Esophagus muscularis mucosa (tissue), 4 donors: ENCODE measurements at regions not wholly inside any gene's neighbourhood (a gene's known extent, or its start where the extent isn't known, plus 50 kb on each side); places are given as distances from the start of the nearest gene placed in this dataset.

Experiments used
- DNase-seq: peaks from one replicate; pipeline ENCODE4 v3.0.0-alpha.2; 2017; ENCODE audit errors: extremely low spot score
- H3K27ac ChIP-seq, 4 donors: fragments of 200-600 bp; sonication (generic); replicated peaks in 1 of 4; 1 replicate in 3 of 4; 2 replicates in 1 of 4; pipeline ENCODE4 v1.5.1; 2016 to 2019; ENCODE audit warnings: mild to moderate bottlenecking in 1 of 4
- H3K27me3 ChIP-seq, 4 donors: fragments of 200-600 bp; sonication (generic); one replicate each; pipeline versions ENCODE4 v1.5.1 to v1.6.0; 2016 to 2019
- H3K36me3 ChIP-seq, 4 donors: fragments of 200-600 bp; sonication (generic); one replicate each; pipeline ENCODE4 v1.5.1; 2016 to 2019
- H3K4me1 ChIP-seq, 4 donors: fragments of 200-600 bp; sonication (generic); one replicate each; pipeline ENCODE4 v1.5.1; 2016 to 2019
- H3K4me3 ChIP-seq, 4 donors: fragments of 200-600 bp; sonication (generic); 1 replicate in 2 of 4; 2 replicates in 2 of 4; pipeline ENCODE4 v1.5.1; 2016 to 2019; ENCODE audit warnings: mild to moderate bottlenecking in 4 of 4, moderate library complexity in 1 of 4
- H3K9me3 ChIP-seq, 4 donors: fragments of 200-600 bp; sonication (generic); 1 replicate in 3 of 4; 2 replicates in 1 of 4; pipeline ENCODE4 v1.5.1; 2016 to 2019
- EP300 ChIP-seq: sonication (generic); formaldehyde crosslinking; IDR thresholded peaks from one replicate; pipeline ENCODE4 v1.6.1; 2017; ENCODE audit warnings: antibody characterized with exemption
- POLR2A ChIP-seq: fragments of 450-650 bp; IDR thresholded peaks from one replicate; pipeline ENCODE4 v1.6.1; 2017; ENCODE audit warnings: antibody characterized with exemption, moderate library complexity, mild to moderate bottlenecking, low read depth
- POLR2AphosphoS5 ChIP-seq, 2 donors: sonication (generic); formaldehyde crosslinking; IDR thresholded peaks; one replicate each; pipeline ENCODE4 v1.6.1; 2017; ENCODE audit warnings: antibody characterized with exemption in 2 of 2
- WGBS: methylation state at CpG from one replicate; pipeline ENCODE4 v1.1.5; 2018; 5-methylcytosine and 5-hydroxymethylcytosine counted together
- intact Hi-C: fragments of 100-400 bp; cut with DNase I; formaldehyde crosslinking; loops from one replicate; pipeline ENCODE4 v1.15.1; 2023
- TF ChIP-seq, protein P1 (sequence below), 3 experiments: fragments of 200-600 bp in 2 of 3; fragments of 450-650 bp in 1 of 3; sonication (generic) in 2 of 3; IDR thresholded peaks; one replicate each; pipeline ENCODE4 v1.5.1; 2017 to 2019; ENCODE audit warnings: antibody characterized with exemption in 3 of 3, mild to moderate bottlenecking in 2 of 3, moderate library complexity in 1 of 3

DNA sequence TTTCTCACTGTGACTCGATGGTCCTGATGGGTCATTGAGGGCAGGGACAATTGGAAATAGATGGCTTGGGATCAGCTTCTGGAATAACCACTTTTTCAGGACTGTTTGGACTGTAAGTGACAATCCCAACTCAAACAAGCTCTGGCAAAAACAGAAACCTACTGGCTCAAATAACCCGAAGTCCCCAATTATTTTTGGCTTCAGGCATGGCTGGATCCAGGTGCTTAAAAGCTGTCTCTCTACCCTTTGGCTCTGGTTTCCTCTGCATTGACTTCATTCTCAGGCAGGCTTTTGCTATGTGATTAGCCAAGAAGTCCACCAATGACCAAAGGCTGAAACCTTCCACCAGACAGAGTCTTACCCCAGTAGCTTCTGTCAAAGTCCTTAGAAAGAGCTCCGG, 92.9 kb upstream of the PRR23E start:
- Histone ChIP-seq H3K4me3 (no peak overlapping the region), H3K36me3 (no peaks in the 10 kb centered on the region), H3K9me3 (peaks cover 0 to 4% (median 0%) of the 10 kb centered on the region in 4 donors), H3K27ac (no peak overlapping the region), H3K27me3 (peaks cover 0 to 13% (median 0%) of the 10 kb centered on the region in 4 donors), H3K4me1 (no peaks in the 10 kb centered on the region)
- no peak for DNase-seq
- intact Hi-C loops: no loop called here
- TF ChIP-seq, protein P1, sequence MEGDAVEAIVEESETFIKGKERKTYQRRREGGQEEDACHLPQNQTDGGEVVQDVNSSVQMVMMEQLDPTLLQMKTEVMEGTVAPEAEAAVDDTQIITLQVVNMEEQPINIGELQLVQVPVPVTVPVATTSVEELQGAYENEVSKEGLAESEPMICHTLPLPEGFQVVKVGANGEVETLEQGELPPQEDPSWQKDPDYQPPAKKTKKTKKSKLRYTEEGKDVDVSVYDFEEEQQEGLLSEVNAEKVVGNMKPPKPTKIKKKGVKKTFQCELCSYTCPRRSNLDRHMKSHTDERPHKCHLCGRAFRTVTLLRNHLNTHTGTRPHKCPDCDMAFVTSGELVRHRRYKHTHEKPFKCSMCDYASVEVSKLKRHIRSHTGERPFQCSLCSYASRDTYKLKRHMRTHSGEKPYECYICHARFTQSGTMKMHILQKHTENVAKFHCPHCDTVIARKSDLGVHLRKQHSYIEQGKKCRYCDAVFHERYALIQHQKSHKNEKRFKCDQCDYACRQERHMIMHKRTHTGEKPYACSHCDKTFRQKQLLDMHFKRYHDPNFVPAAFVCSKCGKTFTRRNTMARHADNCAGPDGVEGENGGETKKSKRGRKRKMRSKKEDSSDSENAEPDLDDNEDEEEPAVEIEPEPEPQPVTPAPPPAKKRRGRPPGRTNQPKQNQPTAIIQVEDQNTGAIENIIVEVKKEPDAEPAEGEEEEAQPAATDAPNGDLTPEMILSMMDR (IDR thresholded peaks at IDR 0.05): no peak
- TF ChIP-seq POLR2A (no peak), POLR2AphosphoS5 (IDR thresholded peaks at IDR 0.05) (no peak)
- WGBS: 86% methylated on average over 3 of the region's 3 CpGs

DNA sequence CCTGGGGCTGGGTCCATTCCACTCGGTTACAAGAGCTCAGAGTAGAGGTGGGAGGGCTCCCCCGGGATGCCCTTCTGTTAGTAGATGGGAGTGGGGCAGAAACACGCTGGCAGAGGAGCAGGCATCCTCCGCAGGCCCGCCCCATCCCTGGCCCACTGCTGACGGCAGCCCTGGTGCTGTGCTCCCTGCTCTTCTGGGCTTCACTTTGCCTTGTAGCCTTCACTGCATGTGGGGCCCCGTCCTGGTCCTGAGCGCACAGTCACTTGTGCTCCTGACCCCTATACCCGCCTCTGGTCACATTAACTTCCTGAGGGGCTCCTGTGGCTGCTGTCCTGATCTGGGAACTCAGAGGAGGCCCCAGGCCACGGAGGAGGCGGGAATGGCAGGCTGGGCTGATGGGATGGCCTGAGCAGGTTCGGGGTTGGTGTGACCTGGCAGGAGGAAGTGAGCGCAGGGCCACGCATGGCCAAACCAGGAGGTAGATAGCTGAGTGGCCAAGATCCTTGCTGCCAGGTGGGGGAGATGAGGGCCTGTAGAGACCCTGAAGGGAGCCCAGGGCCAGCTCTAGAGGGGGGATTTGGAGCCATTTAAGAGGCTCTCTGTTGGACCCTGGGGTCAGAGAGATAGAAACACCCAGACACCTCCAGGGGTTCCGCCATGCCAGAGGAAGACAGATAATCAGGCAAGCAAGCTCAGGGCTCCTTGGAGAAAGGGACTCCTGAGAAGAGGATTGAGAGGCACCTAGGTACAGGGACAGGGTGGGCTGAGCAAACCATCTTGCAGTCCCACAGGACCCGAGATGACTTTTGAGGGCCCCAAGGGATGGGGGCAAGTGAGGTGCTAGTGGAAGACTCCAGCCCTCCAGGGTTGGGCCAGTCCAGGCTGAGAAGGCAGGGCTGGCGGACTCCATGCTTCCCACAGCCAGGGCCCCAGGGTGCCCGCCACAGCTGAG, 92.2 kb upstream of the PRR23E start:
- no peak for DNase-seq
- Histone ChIP-seq H3K4me1 (no peaks in the 10 kb centered on the region), H3K27ac (no peak overlapping the region), H3K36me3 (no peaks in the 10 kb centered on the region), H3K9me3 (peaks cover 0 to 1% (median 0%) of the 10 kb centered on the region in 4 donors), H3K4me3 (no peak overlapping the region), H3K27me3 (peaks cover 0 to 13% (median 0%) of the 10 kb centered on the region in 4 donors)
- 81% methylated on average over 18 of the region's 18 CpGs for WGBS
- intact Hi-C loops: no loop called here
- TF ChIP-seq, protein P1 (IDR thresholded peaks at IDR 0.05): no peak
- TF ChIP-seq POLR2AphosphoS5 (IDR thresholded peaks at IDR 0.05) (no peak), POLR2A (no peak), EP300 (no peak)

DNA sequence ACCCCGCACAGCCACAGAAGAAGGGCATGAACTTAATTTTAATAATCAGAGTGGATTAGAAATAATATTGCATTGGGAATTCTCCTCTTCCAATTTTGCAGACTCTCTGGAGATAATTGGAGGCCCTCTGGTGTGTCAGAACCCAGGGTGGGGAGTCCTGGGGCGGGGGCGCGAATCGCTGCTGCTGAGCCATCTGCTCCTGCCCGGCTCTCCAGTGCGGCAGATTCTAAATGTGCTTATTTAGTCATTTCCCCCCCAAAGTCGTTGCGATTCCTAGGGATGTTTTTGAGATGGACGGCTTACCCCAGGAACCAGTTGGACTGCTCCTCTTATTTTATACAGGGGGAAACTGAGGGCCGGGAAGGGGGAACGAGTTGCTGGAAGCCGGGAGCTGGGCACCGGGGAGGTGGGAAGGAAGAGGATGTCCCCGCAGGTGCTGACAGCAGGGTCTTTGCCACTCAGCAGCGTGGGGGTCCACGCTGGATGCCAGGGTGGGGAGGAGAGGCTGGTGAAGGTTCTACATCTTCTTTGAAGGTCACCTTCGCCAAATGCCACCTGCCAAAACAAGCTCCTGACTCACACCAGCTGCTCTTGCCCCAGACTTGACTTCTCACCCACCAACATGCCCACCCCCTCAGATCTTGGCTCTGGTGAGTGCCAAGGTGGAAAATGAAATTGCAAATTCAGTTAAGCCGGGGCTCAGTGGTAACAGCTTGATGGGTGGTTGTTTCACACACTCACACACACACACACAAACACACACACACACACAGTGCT, 91.3 kb upstream of the PRR23E start:
- intact Hi-C loops: no loop called here

DNA sequence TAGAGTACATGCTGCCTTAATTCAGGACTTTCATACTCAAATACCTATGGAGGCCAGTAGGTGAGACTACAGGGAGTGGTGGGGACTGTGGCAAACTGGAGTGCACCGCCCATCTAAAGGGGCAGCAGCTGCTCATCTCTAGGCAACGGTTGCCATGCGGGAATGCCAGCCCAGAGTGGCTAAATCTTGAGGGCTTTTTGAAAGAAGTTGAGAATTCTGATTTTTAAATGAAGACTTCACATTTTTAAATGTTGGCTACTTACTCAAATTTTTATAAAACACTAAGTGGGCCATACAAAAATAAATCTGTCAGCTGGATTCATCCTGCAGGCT, 90.8 kb upstream of the PRR23E start:
- Histone ChIP-seq H3K27me3 (peaks cover 0 to 13% (median 0%) of the 10 kb centered on the region in 4 donors), H3K27ac (no peak overlapping the region), H3K4me3 (no peak overlapping the region), H3K36me3 (no peaks in the 10 kb centered on the region), H3K4me1 (no peaks in the 10 kb centered on the region), H3K9me3 (no peaks in the 10 kb centered on the region)
- WGBS: 90% methylated on average over 3 of the region's 3 CpGs
- TF ChIP-seq POLR2A: no peak
- no peak for TF ChIP-seq POLR2AphosphoS5 (IDR thresholded peaks at IDR 0.05)
- TF ChIP-seq, protein P1 (IDR thresholded peaks at IDR 0.05): no peak
- no peak for TF ChIP-seq EP300
- intact Hi-C loops: no loop called here
- DNase-seq: no peak

More for the DNA sequence above, 91.3 kb upstream of the PRR23E start:
- peaks cover 0 to 13% (median 0%) of the 10 kb centered on the region in 4 donors for H3K27me3 ChIP-seq
- H3K4me1 ChIP-seq: no peaks in the 10 kb centered on the region
- H3K4me3 ChIP-seq: no peak overlapping the region
- no peak for TF ChIP-seq POLR2AphosphoS5 (IDR thresholded peaks at IDR 0.05)
- TF ChIP-seq, protein P1 (IDR thresholded peaks at IDR 0.05): no peak
- TF ChIP-seq EP300: no peak
- no peak for TF ChIP-seq POLR2A
- H3K36me3 ChIP-seq: no peaks in the 10 kb centered on the region
- no peaks in the 10 kb centered on the region for H3K9me3 ChIP-seq
- 89% methylated on average over 18 of the region's 19 CpGs for WGBS
- no peak overlapping the region for H3K27ac ChIP-seq
- DNase-seq: no peak
